ENCODE measurements at regions not wholly inside any gene's neighbourhood (a gene's known extent, or its start where the extent isn't known, plus 50 kb on each side); places are given as distances from the start of the nearest gene placed in this dataset.

DNA sequence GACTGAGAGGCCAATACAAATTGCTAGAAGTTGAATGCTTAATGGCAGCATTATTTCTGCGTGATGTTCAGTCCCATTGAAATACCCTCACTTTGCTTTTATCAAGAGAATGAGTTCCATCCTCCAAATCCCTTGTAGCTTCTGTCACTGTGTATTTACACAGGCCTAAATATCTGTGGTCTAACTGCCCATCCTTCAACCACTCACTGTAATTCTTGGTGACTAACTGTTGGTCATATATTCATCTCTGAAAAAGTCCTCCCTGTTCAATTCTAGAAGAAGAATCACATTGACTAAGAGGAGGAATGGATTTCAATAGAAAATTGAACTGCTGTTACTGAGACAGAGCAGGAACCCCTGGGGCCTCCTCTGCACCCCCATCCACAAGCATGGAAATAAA lies 74.2 kb upstream of the L3MBTL4 start:
- no peak for TF ChIP-seq POLR2A (IDR thresholded peaks at IDR 0.05; ENCODE audit: borderline replicate concordance, extremely low read depth, insufficient read depth, insufficient read length)
- TF ChIP-seq, protein P1, sequence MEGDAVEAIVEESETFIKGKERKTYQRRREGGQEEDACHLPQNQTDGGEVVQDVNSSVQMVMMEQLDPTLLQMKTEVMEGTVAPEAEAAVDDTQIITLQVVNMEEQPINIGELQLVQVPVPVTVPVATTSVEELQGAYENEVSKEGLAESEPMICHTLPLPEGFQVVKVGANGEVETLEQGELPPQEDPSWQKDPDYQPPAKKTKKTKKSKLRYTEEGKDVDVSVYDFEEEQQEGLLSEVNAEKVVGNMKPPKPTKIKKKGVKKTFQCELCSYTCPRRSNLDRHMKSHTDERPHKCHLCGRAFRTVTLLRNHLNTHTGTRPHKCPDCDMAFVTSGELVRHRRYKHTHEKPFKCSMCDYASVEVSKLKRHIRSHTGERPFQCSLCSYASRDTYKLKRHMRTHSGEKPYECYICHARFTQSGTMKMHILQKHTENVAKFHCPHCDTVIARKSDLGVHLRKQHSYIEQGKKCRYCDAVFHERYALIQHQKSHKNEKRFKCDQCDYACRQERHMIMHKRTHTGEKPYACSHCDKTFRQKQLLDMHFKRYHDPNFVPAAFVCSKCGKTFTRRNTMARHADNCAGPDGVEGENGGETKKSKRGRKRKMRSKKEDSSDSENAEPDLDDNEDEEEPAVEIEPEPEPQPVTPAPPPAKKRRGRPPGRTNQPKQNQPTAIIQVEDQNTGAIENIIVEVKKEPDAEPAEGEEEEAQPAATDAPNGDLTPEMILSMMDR (IDR thresholded peaks at IDR 0.05 in 2 of 3, conservative IDR thresholded peaks at IDR 0.05 in 1 of 3; ENCODE audit: borderline replicate concordance in 1 of 3, insufficient read depth in 1 of 3, low read depth in 2 of 3, low read length in 2 of 3), result no peak
- no peak for TF ChIP-seq FOSL1 (IDR thresholded peaks at IDR 0.05; ENCODE audit: low read depth)
- no peak for TF ChIP-seq EZH2phosphoT487 (IDR thresholded peaks at IDR 0.05; ENCODE audit: borderline replicate concordance)
- TF ChIP-seq EZH2 (IDR thresholded peaks at IDR 0.05), result no peak
- TF ChIP-seq, protein P2, sequence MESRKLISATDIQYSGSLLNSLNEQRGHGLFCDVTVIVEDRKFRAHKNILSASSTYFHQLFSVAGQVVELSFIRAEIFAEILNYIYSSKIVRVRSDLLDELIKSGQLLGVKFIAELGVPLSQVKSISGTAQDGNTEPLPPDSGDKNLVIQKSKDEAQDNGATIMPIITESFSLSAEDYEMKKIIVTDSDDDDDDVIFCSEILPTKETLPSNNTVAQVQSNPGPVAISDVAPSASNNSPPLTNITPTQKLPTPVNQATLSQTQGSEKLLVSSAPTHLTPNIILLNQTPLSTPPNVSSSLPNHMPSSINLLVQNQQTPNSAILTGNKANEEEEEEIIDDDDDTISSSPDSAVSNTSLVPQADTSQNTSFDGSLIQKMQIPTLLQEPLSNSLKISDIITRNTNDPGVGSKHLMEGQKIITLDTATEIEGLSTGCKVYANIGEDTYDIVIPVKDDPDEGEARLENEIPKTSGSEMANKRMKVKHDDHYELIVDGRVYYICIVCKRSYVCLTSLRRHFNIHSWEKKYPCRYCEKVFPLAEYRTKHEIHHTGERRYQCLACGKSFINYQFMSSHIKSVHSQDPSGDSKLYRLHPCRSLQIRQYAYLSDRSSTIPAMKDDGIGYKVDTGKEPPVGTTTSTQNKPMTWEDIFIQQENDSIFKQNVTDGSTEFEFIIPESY (IDR thresholded peaks at IDR 0.05; ENCODE audit: extremely low read depth, insufficient replicate concordance, low read length), result no peak
- TF ChIP-seq ZNF274 (IDR thresholded peaks at IDR 0.05; ENCODE audit: low read depth, low read length), result no peak
- TF ChIP-seq POLR2AphosphoS5 (IDR thresholded peaks at IDR 0.05; ENCODE audit: low read depth, low read length), result no peak
- TF ChIP-seq, protein P3, sequence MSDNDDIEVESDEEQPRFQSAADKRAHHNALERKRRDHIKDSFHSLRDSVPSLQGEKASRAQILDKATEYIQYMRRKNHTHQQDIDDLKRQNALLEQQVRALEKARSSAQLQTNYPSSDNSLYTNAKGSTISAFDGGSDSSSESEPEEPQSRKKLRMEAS (IDR thresholded peaks at IDR 0.05), result no peak
- TF ChIP-seq EGR1 (IDR thresholded peaks at IDR 0.05; ENCODE audit: low read depth), result no peak
- TF ChIP-seq, protein P4, sequence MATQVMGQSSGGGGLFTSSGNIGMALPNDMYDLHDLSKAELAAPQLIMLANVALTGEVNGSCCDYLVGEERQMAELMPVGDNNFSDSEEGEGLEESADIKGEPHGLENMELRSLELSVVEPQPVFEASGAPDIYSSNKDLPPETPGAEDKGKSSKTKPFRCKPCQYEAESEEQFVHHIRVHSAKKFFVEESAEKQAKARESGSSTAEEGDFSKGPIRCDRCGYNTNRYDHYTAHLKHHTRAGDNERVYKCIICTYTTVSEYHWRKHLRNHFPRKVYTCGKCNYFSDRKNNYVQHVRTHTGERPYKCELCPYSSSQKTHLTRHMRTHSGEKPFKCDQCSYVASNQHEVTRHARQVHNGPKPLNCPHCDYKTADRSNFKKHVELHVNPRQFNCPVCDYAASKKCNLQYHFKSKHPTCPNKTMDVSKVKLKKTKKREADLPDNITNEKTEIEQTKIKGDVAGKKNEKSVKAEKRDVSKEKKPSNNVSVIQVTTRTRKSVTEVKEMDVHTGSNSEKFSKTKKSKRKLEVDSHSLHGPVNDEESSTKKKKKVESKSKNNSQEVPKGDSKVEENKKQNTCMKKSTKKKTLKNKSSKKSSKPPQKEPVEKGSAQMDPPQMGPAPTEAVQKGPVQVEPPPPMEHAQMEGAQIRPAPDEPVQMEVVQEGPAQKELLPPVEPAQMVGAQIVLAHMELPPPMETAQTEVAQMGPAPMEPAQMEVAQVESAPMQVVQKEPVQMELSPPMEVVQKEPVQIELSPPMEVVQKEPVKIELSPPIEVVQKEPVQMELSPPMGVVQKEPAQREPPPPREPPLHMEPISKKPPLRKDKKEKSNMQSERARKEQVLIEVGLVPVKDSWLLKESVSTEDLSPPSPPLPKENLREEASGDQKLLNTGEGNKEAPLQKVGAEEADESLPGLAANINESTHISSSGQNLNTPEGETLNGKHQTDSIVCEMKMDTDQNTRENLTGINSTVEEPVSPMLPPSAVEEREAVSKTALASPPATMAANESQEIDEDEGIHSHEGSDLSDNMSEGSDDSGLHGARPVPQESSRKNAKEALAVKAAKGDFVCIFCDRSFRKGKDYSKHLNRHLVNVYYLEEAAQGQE (IDR thresholded peaks at IDR 0.05; ENCODE audit: low read depth), result no peak
- TF ChIP-seq SRF (IDR thresholded peaks at IDR 0.05; ENCODE audit: low read depth), result no peak
- TF ChIP-seq JUND (IDR thresholded peaks at IDR 0.05), result no peak
